Ascending aorta (tissue), 2 donors: ENCODE measurements at regions not wholly inside any gene's neighbourhood (a gene's known extent, or its start where the extent isn't known, plus 50 kb on each side); places are given as distances from the start of the nearest gene placed in this dataset.
"Not testable (repeated sequence)": the region's sequence is repeated elsewhere in the genome, so short reads cannot be mapped to it uniquely, and the experiment has no call there.

Source experiments
- DNase-seq, 2 donors: peaks; one replicate each; pipeline ENCODE4 v3.0.0-alpha.2; 2019; ENCODE audit warnings: low spot score in 2 of 2
- H3K27ac ChIP-seq, 2 donors: fragments of 200-600 bp; sonication (generic); one replicate each; pipeline ENCODE4 v1.5.1; 2016 to 2017; ENCODE audit warnings: mild to moderate bottlenecking in 1 of 2
- H3K27me3 ChIP-seq: fragments of 200-600 bp; sonication (generic); one replicate; pipeline ENCODE4 v1.5.1; 2017
- H3K36me3 ChIP-seq, 2 donors: fragments of 200-600 bp; sonication (generic); one replicate each; pipeline ENCODE4 v1.5.1; 2016
- H3K4me1 ChIP-seq, 2 donors: fragments of 200-600 bp; sonication (generic); one replicate each; pipeline ENCODE4 v1.5.1; 2016 to 2017; ENCODE audit warnings: mild to moderate bottlenecking in 1 of 2
- H3K4me3 ChIP-seq, 2 donors: fragments of 200-600 bp; sonication (generic); one replicate each; pipeline ENCODE4 v1.5.1; 2016 to 2017; ENCODE audit warnings: mild to moderate bottlenecking in 1 of 2
- H3K9me3 ChIP-seq, 2 donors: fragments of 200-600 bp; sonication (generic); one replicate each; pipeline ENCODE4 v1.5.1; 2016
- CTCF ChIP-seq, 3 experiments: fragments of 200-600 bp in 2 of 3; fragments of 450-650 bp in 1 of 3; sonication (generic) in 2 of 3; IDR thresholded peaks; one replicate each; pipeline ENCODE4 v1.5.1; 2016 to 2019; ENCODE audit warnings: antibody characterized with exemption in 3 of 3, mild to moderate bottlenecking in 1 of 3, moderate library complexity in 1 of 3
- intact Hi-C: fragments of 100-400 bp; cut with DNase I; formaldehyde crosslinking; loops from one replicate; pipeline ENCODE4 v1.15.1; 2023

- Histone ChIP-seq H3K36me3 (no peaks in the 10 kb centered on the region), H3K4me1 (peaks cover 0 to 10% of the 10 kb centered on the region in 2 donors), H3K4me3 (no peak overlapping the region), H3K27me3 (no peaks in the 10 kb centered on the region), H3K9me3 (no peaks in the 10 kb centered on the region), H3K27ac (no peak overlapping the region)
- no peak for DNase-seq
- TF ChIP-seq CTCF (IDR thresholded peaks at IDR 0.05) = no peak
- intact Hi-C loops = no loop called here
Observed at GRCh38 chr5:56302027-56302426, 68.9 kb upstream of the ANKRD55 start.

- no peak for DNase-seq
- Histone ChIP-seq H3K27ac (no peak overlapping the region), H3K9me3 (no peaks in the 10 kb centered on the region), H3K36me3 (no peaks in the 10 kb centered on the region), H3K4me1 (peaks cover 0 to 10% of the 10 kb centered on the region in 2 donors), H3K4me3 (no peak overlapping the region), H3K27me3 (no peaks in the 10 kb centered on the region)
- no peak for TF ChIP-seq CTCF (IDR thresholded peaks at IDR 0.05)
- intact Hi-C loops = no loop called here
Observed at GRCh38 chr5:56301069-56301468, 67.9 kb upstream of the ANKRD55 start.

GRCh38 chr5:56299212-56299611, 66.1 kb upstream of the ANKRD55 start:
- Histone ChIP-seq H3K9me3 (no peaks in the 10 kb centered on the region), H3K36me3 (no peaks in the 10 kb centered on the region), H3K4me1 (peaks cover 0 to 10% of the 10 kb centered on the region in 2 donors), H3K4me3 (no peak overlapping the region), H3K27ac (no peak overlapping the region), H3K27me3 (no peaks in the 10 kb centered on the region)
- TF ChIP-seq CTCF (IDR thresholded peaks at IDR 0.05) = no peak
- intact Hi-C loops = no loop called here
- no peak for DNase-seq

GRCh38 chr5:56298336-56299090, 65.4 kb upstream of the ANKRD55 start:
- no peak for TF ChIP-seq CTCF (IDR thresholded peaks at IDR 0.05)
- Histone ChIP-seq H3K4me1 (peaks cover 0 to 10% of the 10 kb centered on the region in 2 donors), H3K27ac (no peak overlapping the region), H3K9me3 (no peaks in the 10 kb centered on the region), H3K36me3 (no peaks in the 10 kb centered on the region), H3K4me3 (no peak overlapping the region), H3K27me3 (no peaks in the 10 kb centered on the region)
- intact Hi-C loops = no loop called here
- DNase-seq = no peak

GRCh38 chr5:56297851-56298250, 64.7 kb upstream of the ANKRD55 start:
- no peaks in the 10 kb centered on the region for H3K36me3 ChIP-seq
- H3K27me3 ChIP-seq = no peaks in the 10 kb centered on the region
- H3K9me3 ChIP-seq = no peaks in the 10 kb centered on the region
- intact Hi-C loops = no loop called here
- H3K27ac ChIP-seq = no peak overlapping the region
- TF ChIP-seq CTCF (IDR thresholded peaks at IDR 0.05) = no peak
- H3K4me3 ChIP-seq = no peak overlapping the region
- H3K4me1 ChIP-seq = peaks cover 0 to 10% of the 10 kb centered on the region in 2 donors
- no peak for DNase-seq

- intact Hi-C loops, H3K9me3 ChIP-seq, H3K4me3 ChIP-seq, DNase-seq, H3K27ac ChIP-seq, H3K36me3 ChIP-seq, H3K27me3 ChIP-seq: not testable (repeated sequence)
- peaks cover 0 to 10% of the 10 kb centered on the region in 2 donors for H3K4me1 ChIP-seq
Observed at GRCh38 chr5:56295311-56295710, 62.2 kb upstream of the ANKRD55 start.
